AG08395 (cell line): ENCODE measurements at regions not wholly inside any gene's neighbourhood (a gene's known extent, or its start where the extent isn't known, plus 50 kb on each side); places are given as distances from the start of the nearest gene placed in this dataset.

Experiments used
- DNase-seq: peaks from one replicate; pipeline ENCODE4 v3.0.0; 2012; ENCODE audit warnings: mixed read lengths, low spot score

GRCh38 chr5:54611290-54611951 is 93.9 kb downstream of the SNX18 start:
- peak; percentile 52 for DNase-seq

DNA sequence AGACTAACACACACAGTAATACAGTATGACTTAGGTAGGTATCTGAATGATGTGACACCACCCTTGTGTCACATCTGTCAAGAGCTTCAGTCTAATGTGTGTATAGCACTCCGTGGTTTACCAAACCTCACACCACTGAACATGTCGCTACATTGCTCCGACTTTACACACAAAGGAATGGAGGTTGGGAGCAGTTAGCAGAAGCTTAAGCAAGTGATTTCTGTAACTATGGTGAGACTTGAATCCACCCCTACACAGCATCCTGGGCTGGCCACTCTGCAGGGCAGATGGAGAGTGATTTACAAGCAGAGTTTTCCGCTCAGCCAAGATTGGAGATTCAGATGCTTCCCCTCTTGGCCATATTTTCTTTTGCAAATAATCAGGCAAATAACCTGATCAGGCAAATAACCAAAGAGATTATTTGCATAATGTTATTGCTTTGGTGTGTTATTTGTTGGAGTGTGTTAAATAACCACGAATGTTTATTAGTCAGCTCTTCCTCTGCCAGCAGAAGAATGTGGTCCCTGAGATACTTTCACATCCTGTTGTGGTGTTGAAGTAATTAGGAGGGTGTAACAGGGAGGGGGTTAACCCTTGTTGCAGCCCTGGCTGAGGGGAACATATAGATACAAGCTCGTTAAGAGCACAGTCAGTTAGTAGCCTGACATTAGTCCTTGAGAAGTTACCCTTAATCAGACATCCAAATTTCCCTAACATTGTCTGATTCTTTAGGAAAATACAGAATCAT is 92.8 kb downstream of the SNX18 start:
- peak; percentile 69 for DNase-seq

GRCh38 chr5:54608423-54609085 is 91.0 kb downstream of the SNX18 start:
- DNase-seq, result no peak

- DNase-seq, result no peak
Measured at GRCh38 chr5:54607006-54607405, 89.4 kb downstream of the SNX18 start.

DNA sequence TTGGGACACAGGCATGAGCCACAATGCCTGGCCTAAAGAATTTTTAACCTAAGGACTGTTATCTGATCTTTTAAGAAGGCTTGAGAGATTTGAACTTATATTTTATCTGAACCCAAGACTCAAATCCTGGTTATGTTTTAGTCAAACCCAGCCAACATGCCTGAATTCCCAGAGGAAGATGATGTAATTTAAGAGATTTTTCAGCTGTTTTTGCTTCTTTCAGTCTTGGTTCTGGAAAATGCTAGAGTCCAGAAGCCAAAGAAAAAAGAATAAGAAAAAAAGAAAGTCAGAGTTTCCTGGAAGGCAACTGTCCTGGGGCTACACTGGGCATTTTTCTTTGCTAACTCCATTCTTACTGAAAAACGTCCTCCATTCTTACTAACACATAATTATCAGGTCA is 85.8 kb downstream of the SNX18 start:
- DNase-seq, result peak; percentile 14

GRCh38 chr5:54602475-54602874 is 84.9 kb downstream of the SNX18 start:
- no peak for DNase-seq

- no peak for DNase-seq
Measured at GRCh38 chr5:54601411-54602230, 84.1 kb downstream of the SNX18 start.
